ENCODE measurements at regions not wholly inside any gene's neighbourhood (a gene's known extent, or its start where the extent isn't known, plus 50 kb on each side); places are given as distances from the start of the nearest gene placed in this dataset.

- TF ChIP-seq CTCF (IDR thresholded peaks at IDR 0.05; ENCODE audit: low read depth, low read length, poor library complexity, severe bottlenecking) (no peak), EZH2phosphoT487 (IDR thresholded peaks at IDR 0.05; ENCODE audit: borderline replicate concordance, low read length) (no peak)
Measured at GRCh38 chr5:15406478-15406877, 93.5 kb upstream of the FBXL7 start.

Measured in DOHH2 (cell line).